ENCODE measurements at regions not wholly inside any gene's neighbourhood (a gene's known extent, or its start where the extent isn't known, plus 50 kb on each side); places are given as distances from the start of the nearest gene placed in this dataset.

- DNase-seq (ENCODE audit: low read depth), result no peak
Measured at GRCh38 chr13:109436841-109437240, 349.5 kb downstream of the IRS2 start.

- no peak for DNase-seq (ENCODE audit: low read depth)
Measured at GRCh38 chr13:109436055-109436622, 350.2 kb downstream of the IRS2 start.

- no peak for DNase-seq (ENCODE audit: low read depth)
Measured at GRCh38 chr13:109431217-109431616, 355.2 kb downstream of the IRS2 start.

DNA sequence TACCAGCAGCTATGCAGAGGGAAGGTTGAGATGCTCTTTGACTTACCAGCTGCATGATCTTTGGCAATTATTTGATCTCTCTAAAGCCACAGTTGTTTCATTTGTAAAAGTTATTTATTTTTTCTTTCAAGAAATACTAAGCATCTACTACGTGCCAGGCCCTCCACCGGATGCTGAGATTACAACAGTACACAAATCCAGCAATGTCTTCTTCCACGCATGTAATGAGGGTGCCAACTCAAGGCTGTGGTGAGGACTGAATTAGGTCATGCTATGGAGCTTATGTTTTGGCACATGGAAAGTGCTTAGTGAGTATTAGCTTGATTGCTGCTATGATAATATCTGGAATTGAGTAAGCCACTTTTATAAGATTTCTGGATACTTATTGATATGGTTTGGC is 358.2 kb downstream of the IRS2 start:
- no peak for DNase-seq (ENCODE audit: low read depth)

DNA sequence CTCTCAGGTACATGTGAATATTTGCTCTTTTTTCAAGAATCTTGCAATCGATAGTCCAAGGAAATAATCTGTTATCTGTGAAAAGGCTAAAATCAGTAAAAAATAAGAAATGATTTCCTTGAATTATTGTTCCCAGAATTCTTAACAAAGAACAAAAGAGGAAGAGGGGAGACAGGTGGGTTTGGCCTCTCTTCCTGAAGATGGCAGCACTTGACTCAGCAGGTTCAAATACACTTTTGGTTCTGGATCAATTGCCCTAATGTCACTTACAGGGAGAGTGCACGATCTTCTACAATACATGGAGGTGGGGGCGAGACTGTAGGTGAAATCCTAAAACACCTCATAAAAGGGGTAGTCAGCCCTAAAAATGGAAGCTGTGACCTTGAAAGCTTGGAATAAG is 358.7 kb downstream of the IRS2 start:
- no peak for DNase-seq (ENCODE audit: low read depth)

- peak; percentile 14 for DNase-seq (ENCODE audit: low read depth)
Measured at GRCh38 chr13:109427148-109427547, 359.2 kb downstream of the IRS2 start.

- no peak for DNase-seq (ENCODE audit: low read depth)
Measured at GRCh38 chr13:109426690-109426990, 359.7 kb downstream of the IRS2 start.

DNA sequence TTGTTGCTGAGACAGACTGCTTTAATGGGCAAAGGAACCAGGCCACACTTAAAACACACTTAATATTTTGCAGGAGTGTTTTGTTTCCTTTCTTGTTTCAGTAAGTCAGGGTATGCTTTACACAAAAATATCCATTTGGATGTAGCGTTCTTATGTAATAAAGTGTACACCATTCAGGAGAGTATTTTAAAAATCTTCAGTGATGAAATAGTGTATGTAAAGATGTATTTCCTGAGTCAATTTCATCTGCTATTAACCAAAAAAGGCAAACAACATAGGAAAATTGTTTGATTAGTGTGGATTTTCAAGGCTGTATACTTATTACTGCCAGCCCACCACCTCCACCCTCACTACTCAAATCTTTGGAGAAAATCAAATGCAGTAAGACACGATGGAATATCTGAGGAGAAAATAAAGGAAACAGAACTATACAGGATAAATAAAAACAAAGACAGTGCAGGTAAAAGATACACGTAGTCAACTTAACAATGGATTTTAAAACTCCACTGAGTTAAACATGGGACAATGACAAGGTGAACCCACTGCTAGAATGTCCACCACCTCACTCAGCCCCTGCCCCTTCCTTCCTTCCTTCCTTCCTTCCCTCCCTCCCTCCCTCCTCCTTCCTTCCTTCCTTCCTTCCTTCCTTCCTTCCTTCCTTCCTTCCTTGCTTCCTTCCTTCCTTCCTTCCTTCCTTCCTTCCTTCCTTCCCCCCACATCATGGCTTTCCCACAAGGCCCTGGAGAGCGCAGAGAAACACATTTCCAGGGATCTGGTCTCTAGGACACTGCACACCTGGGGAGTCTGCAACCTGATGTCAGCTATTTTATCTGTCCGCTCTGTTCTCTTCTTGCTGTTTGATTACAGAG is 360.3 kb downstream of the IRS2 start:
- DNase-seq (ENCODE audit: low read depth), result no peak

- DNase-seq (ENCODE audit: low read depth), result no peak
Measured at GRCh38 chr13:109422161-109422560, 364.2 kb downstream of the IRS2 start.

DNA sequence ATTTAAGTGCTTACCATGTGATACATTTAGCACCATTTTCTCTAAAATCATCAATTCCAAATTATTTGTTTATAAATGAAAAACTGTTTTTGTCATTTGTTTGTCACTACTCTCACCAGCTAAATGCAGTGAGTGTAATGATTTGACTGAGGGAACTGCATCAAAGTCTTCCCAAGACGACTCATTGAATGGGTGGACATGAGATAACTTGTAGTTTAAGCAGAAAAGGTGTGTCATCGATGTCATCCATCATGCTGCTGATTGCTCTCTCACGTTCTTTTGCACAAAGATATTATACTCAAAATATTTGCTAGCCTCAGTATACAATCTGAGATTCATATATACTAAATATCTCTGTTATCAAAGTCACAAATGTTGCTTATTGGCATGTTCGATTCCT is 366.5 kb downstream of the IRS2 start:
- no peak for DNase-seq (ENCODE audit: low read depth)

DNA sequence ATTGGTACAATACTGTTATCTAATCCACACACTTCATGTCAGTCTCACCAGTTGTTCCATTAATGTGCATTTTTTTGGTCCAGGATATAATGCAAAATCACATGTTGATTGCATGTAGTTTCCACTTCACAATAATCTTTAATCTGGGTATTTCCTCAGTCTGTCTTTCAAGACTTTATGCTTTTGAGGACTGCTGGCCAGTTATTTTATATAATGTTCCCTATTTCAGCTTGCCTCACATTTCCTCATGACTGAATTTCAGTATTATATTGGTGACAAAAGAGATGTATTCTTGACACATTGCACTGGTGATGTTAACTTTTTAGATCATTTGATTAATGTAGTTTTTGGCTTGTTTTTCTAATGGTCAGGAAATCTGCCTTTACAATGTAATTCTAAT is 368.3 kb downstream of the IRS2 start:
- no peak for DNase-seq (ENCODE audit: low read depth)

DNA sequence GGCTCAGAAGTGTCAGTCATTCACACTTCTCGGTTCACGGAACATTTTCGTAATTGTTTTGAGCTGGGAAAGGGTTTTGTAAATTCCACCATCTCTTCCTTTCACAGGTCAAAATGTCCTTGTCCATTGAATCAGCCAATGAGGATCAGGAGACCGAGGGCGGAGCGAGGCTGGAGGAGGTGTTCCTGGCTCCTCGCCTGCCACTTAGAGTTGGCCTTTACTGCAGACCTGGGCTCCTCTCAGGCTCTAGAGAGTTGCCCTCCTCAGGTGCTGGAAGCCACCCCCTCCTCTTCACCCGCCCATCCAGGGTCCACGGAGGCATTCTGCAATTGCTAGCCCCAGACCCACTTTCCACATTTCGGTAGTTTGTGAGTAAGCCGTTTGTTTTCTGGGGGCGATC is 370.4 kb downstream of the IRS2 start:
- no peak for DNase-seq (ENCODE audit: low read depth)

GRCh38 chr13:109415057-109415456 is 371.3 kb downstream of the IRS2 start:
- DNase-seq (ENCODE audit: low read depth), result no peak

DNA sequence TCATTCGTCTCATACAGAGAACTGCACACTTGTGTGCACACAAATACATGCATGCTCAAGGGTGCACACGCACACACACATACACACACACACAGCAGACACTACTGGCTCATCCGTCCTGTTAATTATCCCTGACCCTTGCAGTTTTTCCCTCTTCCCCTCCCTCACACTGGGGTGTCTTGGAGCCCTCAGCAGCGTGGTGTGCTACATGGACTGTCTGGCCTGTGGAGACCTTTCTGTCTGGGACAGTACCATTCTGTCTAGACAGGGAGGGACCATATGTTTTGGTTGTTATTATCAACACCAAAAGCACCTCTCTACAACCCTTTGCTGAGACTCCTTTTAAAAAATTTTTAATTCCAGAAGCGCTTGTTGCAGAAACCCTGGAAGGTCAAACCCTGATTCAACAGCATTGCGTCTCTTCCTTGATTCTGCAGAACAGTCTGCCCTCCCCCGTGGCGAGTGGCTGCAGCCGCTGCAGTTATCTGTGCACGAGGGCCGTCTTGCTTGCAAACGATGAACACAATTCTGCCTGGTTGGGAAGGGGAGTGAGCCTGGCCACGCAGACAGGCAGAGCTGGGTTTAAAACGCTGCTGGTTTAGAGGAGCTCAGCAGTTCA is 374.0 kb downstream of the IRS2 start:
- DNase-seq (ENCODE audit: low read depth), result peak; percentile 22

GRCh38 chr13:109410868-109411267 is 375.5 kb downstream of the IRS2 start:
- no peak for DNase-seq (ENCODE audit: low read depth)

DNA sequence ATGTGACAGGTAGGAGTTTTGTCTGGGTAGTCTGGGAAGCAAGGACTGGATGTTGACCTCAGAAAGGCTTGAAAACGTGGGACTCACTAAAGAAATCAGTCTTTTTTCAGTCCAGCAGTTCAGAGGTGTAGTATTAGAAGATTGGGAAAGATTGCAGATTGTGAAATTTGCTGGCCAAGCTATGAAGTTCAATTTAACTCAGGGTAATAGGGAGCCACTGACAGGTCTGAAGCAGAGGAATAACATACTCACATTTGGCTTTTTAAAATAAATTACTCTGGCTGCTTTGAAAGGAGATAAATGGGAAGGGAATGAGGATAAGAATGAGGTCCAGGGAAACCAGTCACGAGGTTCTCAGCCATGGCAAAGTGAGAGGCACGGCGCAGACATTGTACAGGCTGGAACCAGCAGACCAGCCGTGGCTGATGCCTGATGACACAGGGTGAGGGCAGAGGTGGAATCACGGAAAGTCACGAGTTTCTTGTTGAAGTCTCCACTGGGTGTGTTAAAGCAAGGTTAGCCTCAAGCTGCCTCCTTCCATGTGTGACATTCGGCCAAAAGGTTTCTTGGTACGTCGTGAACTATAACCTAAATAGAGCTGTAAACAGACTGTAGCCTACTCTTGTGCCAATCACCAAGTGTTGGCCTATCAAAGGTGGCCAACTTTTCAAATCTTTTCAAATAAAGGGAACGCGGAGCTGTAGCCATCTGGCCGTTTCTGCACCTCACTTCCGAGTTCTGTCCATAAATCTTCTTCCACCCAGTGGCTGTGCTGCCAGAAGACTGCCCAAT is 377.6 kb downstream of the IRS2 start:
- peak; percentile 37 for DNase-seq (ENCODE audit: low read depth)

DNA sequence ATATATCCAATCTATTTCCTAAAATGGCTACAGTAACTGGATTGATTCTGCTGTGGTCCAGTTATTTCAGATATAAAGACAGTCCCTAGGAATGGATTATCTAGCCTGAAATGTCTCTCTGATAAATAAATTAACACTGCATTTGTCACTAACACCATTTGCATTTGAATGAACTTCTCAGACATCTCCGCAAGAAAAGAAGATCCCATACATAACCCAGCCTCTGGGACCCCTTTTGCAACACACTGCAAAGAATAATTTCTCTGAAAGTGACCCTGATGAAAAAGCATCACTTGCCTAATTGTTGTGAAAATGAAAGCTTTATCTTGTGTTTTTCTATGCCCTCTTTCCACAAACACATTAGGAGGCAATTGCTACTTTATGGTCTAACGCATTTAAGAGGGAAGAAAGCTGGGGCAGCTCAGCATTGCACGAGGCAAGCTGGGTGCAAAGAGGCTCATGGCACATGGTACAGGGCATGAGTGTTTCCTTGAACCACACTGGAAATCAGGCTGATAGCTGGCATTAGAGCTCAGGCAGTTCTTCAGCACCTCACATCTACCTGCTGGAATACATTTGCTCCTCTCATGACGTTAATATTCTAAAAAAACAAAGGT is 379.9 kb downstream of the IRS2 start:
- DNase-seq (ENCODE audit: low read depth), result no peak

DNA sequence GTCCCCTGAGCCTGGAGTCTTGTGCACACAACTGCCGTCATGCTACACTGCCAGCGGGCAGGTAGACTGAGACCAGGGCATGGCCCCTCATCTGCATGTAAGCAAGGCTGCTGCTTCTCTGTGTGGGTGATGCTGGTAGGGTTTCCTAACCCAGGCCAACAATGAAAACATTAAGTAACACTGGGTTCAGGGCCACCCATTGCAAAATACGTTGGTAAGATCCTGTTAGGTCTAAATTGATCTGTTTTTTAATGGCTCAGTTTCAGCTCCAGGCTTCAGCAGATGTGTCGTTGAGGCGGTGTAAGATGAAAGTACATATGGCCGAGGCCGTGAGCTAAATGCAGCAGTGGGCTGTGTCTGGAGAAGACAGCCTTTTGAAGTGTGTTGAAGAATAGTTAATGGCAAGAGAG is 383.4 kb downstream of the IRS2 start:
- DNase-seq (ENCODE audit: low read depth), result peak; percentile 40

DNA sequence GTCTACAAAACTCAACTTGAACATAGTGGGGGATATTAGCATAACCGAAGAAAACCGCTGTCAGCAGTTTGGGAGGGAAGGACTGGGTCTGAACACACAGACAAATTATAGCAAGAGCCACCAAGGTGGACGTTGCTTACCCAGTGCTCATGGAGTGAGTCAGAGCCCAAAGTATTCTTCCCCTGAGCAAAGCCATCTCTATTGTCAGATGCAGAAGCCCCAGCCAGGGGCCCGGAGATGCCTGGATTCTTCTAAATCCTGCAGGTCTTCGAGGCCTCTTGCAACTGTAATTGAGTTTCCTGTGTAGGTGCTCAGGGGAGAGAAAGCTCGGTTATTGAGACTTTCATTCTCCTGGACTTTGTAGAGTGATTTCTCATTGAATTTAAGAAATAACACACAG is 384.5 kb downstream of the IRS2 start:
- no peak for DNase-seq (ENCODE audit: low read depth)

DNA sequence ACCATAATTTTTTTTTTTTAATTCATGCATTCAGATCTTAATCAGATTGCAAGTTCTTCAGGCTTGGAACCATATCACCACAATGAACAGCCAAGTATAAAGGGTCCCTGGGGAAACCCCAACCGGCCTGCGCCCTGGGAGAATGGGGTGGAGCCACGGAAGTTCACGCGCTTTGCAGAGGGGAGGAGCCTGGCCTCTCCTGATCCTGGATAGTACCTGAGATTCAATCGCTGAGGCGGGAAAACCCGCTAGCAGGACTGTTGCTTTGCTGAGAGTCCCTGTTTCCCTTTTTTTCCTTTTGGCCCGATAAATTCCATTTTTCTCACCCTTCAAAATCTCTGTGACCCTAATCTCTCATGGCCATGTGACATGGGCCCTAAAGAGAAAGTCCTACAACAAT is 385.1 kb downstream of the IRS2 start:
- DNase-seq (ENCODE audit: low read depth), result no peak

GRCh38 chr13:109400624-109401257 is 385.6 kb downstream of the IRS2 start:
- DNase-seq (ENCODE audit: low read depth), result no peak

DNA sequence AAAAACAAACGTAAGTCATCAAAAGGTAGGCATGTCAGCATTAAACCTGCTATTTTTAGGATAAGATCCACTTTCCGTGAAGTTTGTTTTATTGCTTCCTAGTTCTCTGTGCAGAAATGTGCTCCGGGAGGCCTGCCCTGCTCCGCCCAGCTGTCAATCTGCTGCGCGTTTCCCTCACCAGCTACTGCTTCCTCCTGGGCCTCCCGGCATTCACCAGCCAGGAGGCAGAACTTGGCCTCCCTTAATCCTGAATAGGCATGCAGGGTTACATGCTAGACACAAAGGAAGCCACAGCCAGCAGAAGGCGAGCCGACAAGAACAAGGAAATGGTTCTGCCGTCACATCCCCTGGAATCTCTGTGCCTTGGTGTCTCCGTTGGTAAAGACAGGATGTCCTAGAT is 386.2 kb downstream of the IRS2 start:
- no peak for DNase-seq (ENCODE audit: low read depth)

Measured in fibroblast of gingiva (primary cell).